ENCODE measurements at regions not wholly inside any gene's neighbourhood (a gene's known extent, or its start where the extent isn't known, plus 50 kb on each side); places are given as distances from the start of the nearest gene placed in this dataset.

- Histone ChIP-seq H3K36me3 (no peaks in the 10 kb centered on the region), H3K27ac (no peak overlapping the region), H3K4me1 (no peaks in the 10 kb centered on the region), H3K4me3 (no peak overlapping the region), H3K9me3 (no peaks in the 10 kb centered on the region), H3K27me3 (peaks cover 0 to 6% (median 0%) of the 10 kb centered on the region in 7 donors)
- DNase-seq (no peak), ATAC-seq (no peak)
- WGBS, 2 donors, result 72 to 84% methylated on average over 3 of the region's 3 CpGs
- intact Hi-C loops (cut with DNase I), result no loop called here
- no peak for TF ChIP-seq CTCF (IDR thresholded peaks at IDR 0.05)
Measured at GRCh38 chr7:51636503-51636902, 319.9 kb upstream of the COBL start.

GRCh38 chr7:51635775-51636174 is 319.2 kb upstream of the COBL start:
- DNase-seq (no peak), ATAC-seq (no peak)
- peaks cover 0 to 2% (median 0%) of the 10 kb centered on the region in 11 donors for H3K9me3 ChIP-seq
- H3K4me1 ChIP-seq, result no peaks in the 10 kb centered on the region
- no peaks in the 10 kb centered on the region for H3K36me3 ChIP-seq
- intact Hi-C loops (cut with DNase I), result no loop called here
- no peak for TF ChIP-seq CTCF (IDR thresholded peaks at IDR 0.05)
- peaks cover 0 to 6% (median 0%) of the 10 kb centered on the region in 7 donors for H3K27me3 ChIP-seq
- 71 to 75% methylated on average over 5 of the region's 5 CpGs for WGBS, 2 donors
- no peak overlapping the region for H3K27ac ChIP-seq
- no peak overlapping the region for H3K4me3 ChIP-seq

- intact Hi-C loops (cut with DNase I), result no loop called here
- 71 to 74% methylated on average over 2 of the region's 2 CpGs for WGBS, 2 donors
- no peak overlapping the region for H3K27ac ChIP-seq
Measured at GRCh38 chr7:51634538-51634937, 317.9 kb upstream of the COBL start.

GRCh38 chr7:51634025-51634424 is 317.4 kb upstream of the COBL start:
- no peak for TF ChIP-seq CTCF (IDR thresholded peaks at IDR 0.05)
- H3K4me3 ChIP-seq, result no peak overlapping the region
- H3K27me3 ChIP-seq, result peaks cover 0 to 3% (median 0%) of the 10 kb centered on the region in 7 donors
- ATAC-seq (no peak), DNase-seq (no peak)
- no peaks in the 10 kb centered on the region for H3K36me3 ChIP-seq
- intact Hi-C loops (cut with DNase I), result no loop called here
- peaks cover 0 to 4% (median 0%) of the 10 kb centered on the region in 11 donors for H3K9me3 ChIP-seq
- 73 to 82% methylated on average over 2 of the region's 2 CpGs for WGBS, 2 donors
- no peak overlapping the region for H3K27ac ChIP-seq
- no peaks in the 10 kb centered on the region for H3K4me1 ChIP-seq

More at GRCh38 chr7:51634538-51634937, 317.9 kb upstream of the COBL start:
- H3K4me1 ChIP-seq, result no peaks in the 10 kb centered on the region
- TF ChIP-seq CTCF (IDR thresholded peaks at IDR 0.05), result no peak
- ATAC-seq (no peak), DNase-seq (no peak)
- H3K36me3 ChIP-seq, result no peaks in the 10 kb centered on the region
- no peak overlapping the region for H3K4me3 ChIP-seq
- peaks cover 0 to 4% (median 0%) of the 10 kb centered on the region in 11 donors for H3K9me3 ChIP-seq
- H3K27me3 ChIP-seq, result peaks cover 0 to 6% (median 0%) of the 10 kb centered on the region in 7 donors

Measured in heart right ventricle (tissue), 16 donors.